Neutrophil (primary cell): ENCODE measurements at regions not wholly inside any gene's neighbourhood (a gene's known extent, or its start where the extent isn't known, plus 50 kb on each side); places are given as distances from the start of the nearest gene placed in this dataset.
"Not testable (repeated sequence)": the region's sequence is repeated elsewhere in the genome, so short reads cannot be mapped to it uniquely, and the experiment has no call there.

ENCODE experiments used
- H3K27ac ChIP-seq: fragments of 200-600 bp; sonication (generic); 2 replicates; pipeline ENCODE4 v1.5.1; 2016; ENCODE audit warnings: mild to moderate bottlenecking, moderate library complexity
- H3K27me3 ChIP-seq: fragments of 200-600 bp; sonication (generic); 2 replicates; pipeline ENCODE4 v1.6.0; 2016; ENCODE audit warnings: mild to moderate bottlenecking
- H3K36me3 ChIP-seq: fragments of 200-600 bp; sonication (generic); 2 replicates; pipeline ENCODE4 v1.5.1; 2017
- H3K4me1 ChIP-seq, 2 experiments: fragments of 200-600 bp in 1 of 2; sonication (generic) in 1 of 2; 1 replicate in 1 of 2; 2 replicates in 1 of 2; pipeline versions ENCODE4 v1.5.1 to v1.6.1; 2013 to 2016; ENCODE audit warnings: low read depth in 1 of 2, low read length in 1 of 2, mild to moderate bottlenecking in 1 of 2, moderate library complexity in 1 of 2; ENCODE audit not compliant: control insufficient read depth in 1 of 2, insufficient read depth in 1 of 2
- H3K4me3 ChIP-seq, 2 experiments: fragments of 200-600 bp in 1 of 2; sonication (generic) in 1 of 2; 1 replicate in 1 of 2; 2 replicates in 1 of 2; pipeline ENCODE4 v1.5.1; 2013 to 2016; ENCODE audit warnings: low read depth in 1 of 2, low read length in 1 of 2, mild to moderate bottlenecking in 1 of 2, moderate library complexity in 1 of 2
- H3K9me3 ChIP-seq: fragments of 200-600 bp; sonication (generic); 2 replicates; pipeline ENCODE4 v1.5.1; 2016
- CTCF ChIP-seq: fragments of 200-600 bp; sonication (generic); IDR thresholded peaks from 2 replicates; pipeline ENCODE4 v1.5.1; 2016; ENCODE audit warnings: antibody characterized with exemption

GRCh38 chr12:90209029-90209428, 500.4 kb upstream of the ATP2B1 start:
- Histone ChIP-seq H3K4me1 (no peaks in the 10 kb centered on the region), H3K27ac (no peak overlapping the region), H3K4me3 (no peak overlapping the region), H3K9me3 (no peaks in the 10 kb centered on the region), H3K27me3 (no peaks in the 10 kb centered on the region), H3K36me3 (no peaks in the 10 kb centered on the region)
- TF ChIP-seq CTCF, result no peak

GRCh38 chr12:90208379-90208778, 499.7 kb upstream of the ATP2B1 start:
- not testable (repeated sequence) for H3K27ac ChIP-seq, H3K4me3 ChIP-seq, H3K9me3 ChIP-seq, H3K36me3 ChIP-seq, H3K4me1 ChIP-seq, H3K27me3 ChIP-seq

GRCh38 chr12:90207799-90208198, 499.2 kb upstream of the ATP2B1 start:
- no peaks in the 10 kb centered on the region for H3K4me1 ChIP-seq
- no peaks in the 10 kb centered on the region for H3K9me3 ChIP-seq
- H3K36me3 ChIP-seq, result no peaks in the 10 kb centered on the region
- no peaks in the 10 kb centered on the region for H3K27me3 ChIP-seq
- TF ChIP-seq CTCF, result no peak
- H3K4me3 ChIP-seq, result no peak overlapping the region
- H3K27ac ChIP-seq, result no peak overlapping the region

- TF ChIP-seq CTCF, result no peak
- Histone ChIP-seq H3K27ac (no peak overlapping the region), H3K36me3 (no peaks in the 10 kb centered on the region), H3K4me1 (no peaks in the 10 kb centered on the region), H3K9me3 (no peaks in the 10 kb centered on the region), H3K27me3 (no peaks in the 10 kb centered on the region), H3K4me3 (no peak overlapping the region)
These were observed 496.5 kb upstream of the ATP2B1 start for GRCh38 chr12:90205165-90205564.

GRCh38 chr12:90203556-90203955, 494.9 kb upstream of the ATP2B1 start:
- no peak overlapping the region for H3K27ac ChIP-seq
- TF ChIP-seq CTCF, result no peak

GRCh38 chr12:90199006-90199405, 490.4 kb upstream of the ATP2B1 start:
- no peak for TF ChIP-seq CTCF
- no peak overlapping the region for H3K4me3 ChIP-seq
- H3K27me3 ChIP-seq, result no peaks in the 10 kb centered on the region
- no peaks in the 10 kb centered on the region for H3K9me3 ChIP-seq
- H3K4me1 ChIP-seq, result no peaks in the 10 kb centered on the region
- H3K36me3 ChIP-seq, result no peaks in the 10 kb centered on the region
- H3K27ac ChIP-seq, result no peak overlapping the region

More at GRCh38 chr12:90203556-90203955, 494.9 kb upstream of the ATP2B1 start:
- H3K36me3 ChIP-seq, result no peaks in the 10 kb centered on the region
- no peak overlapping the region for H3K4me3 ChIP-seq
- H3K27me3 ChIP-seq, result no peaks in the 10 kb centered on the region
- H3K9me3 ChIP-seq, result no peaks in the 10 kb centered on the region
- H3K4me1 ChIP-seq, result no peaks in the 10 kb centered on the region
